SU-DHL-6 (cell line): ENCODE measurements at regions not wholly inside any gene's neighbourhood (a gene's known extent, or its start where the extent isn't known, plus 50 kb on each side); places are given as distances from the start of the nearest gene placed in this dataset.

ENCODE experiments used
- H2AFZ ChIP-seq: fragments of 200-600 bp; sonication (generic); 2 replicates; pipeline ENCODE4 v1.6.1; 2014; ENCODE audit warnings: low read depth, mild to moderate bottlenecking, moderate library complexity, mixed read lengths, antibody characterized with exemption, low read length; ENCODE audit not compliant: severe bottlenecking
- H3F3A ChIP-seq: fragments of 200-600 bp; shearing (Covaris generic); 2 replicates; pipeline ENCODE4 v1.6.0; 2016; ENCODE audit warnings: antibody characterized with exemption, mild to moderate bottlenecking; ENCODE audit not compliant: insufficient read depth
- H3K27ac ChIP-seq: fragments of 200-600 bp; sonication (generic); 2 replicates; pipeline ENCODE4 v1.5.1; 2016; ENCODE audit warnings: low read depth, mild to moderate bottlenecking, low read length, moderate library complexity, mixed read lengths
- H3K27me3 ChIP-seq: fragments of 200-600 bp; sonication (generic), shearing (Covaris generic); 2 replicates; pipeline ENCODE4 v1.6.0; 2014; ENCODE audit warnings: mild to moderate bottlenecking, low read length
- H3K36me3 ChIP-seq: fragments of 200-600 bp; sonication (generic); 2 replicates; pipeline ENCODE4 v1.6.1; 2014; ENCODE audit warnings: mild to moderate bottlenecking, low read length, mixed read lengths
- H3K4me2 ChIP-seq: fragments of 300-600, 200-600 bp; shearing (Covaris generic), sonication (generic); 2 replicates; pipeline ENCODE4 v1.6.0; 2014; ENCODE audit warnings: low read length, low read depth, mild to moderate bottlenecking; ENCODE audit not compliant: poor library complexity, severe bottlenecking
- H3K4me3 ChIP-seq: fragments of 200-600 bp; sonication (generic); 2 replicates; pipeline ENCODE4 v1.5.1; 2014; ENCODE audit warnings: antibody characterized with exemption, low read length, mild to moderate bottlenecking, mixed read lengths; ENCODE audit not compliant: insufficient read depth, poor library complexity, severe bottlenecking
- H3K79me2 ChIP-seq: fragments of 200-600 bp; sonication (generic); 2 replicates; pipeline ENCODE4 v1.6.1; 2014; ENCODE audit warnings: mild to moderate bottlenecking, low read length, moderate library complexity; ENCODE audit not compliant: insufficient read depth
- H3K9ac ChIP-seq: fragments of 200-600 bp; sonication (generic); 2 replicates; pipeline ENCODE4 v1.7.0; 2014; ENCODE audit warnings: mild to moderate bottlenecking, low read length
- H3K9me2 ChIP-seq: fragments of 200-600 bp; sonication (generic); replicated peaks from 2 replicates; pipeline ENCODE4 v1.6.1; 2014; ENCODE audit warnings: low read length; ENCODE audit not compliant: insufficient read depth
- H3K9me3 ChIP-seq: fragments of 200-600 bp; sonication (generic); 2 replicates; pipeline ENCODE4 v1.6.1; 2014; ENCODE audit warnings: low read length, mixed read lengths; ENCODE audit not compliant: insufficient read depth
- H4K20me1 ChIP-seq: fragments of 200-600 bp; sonication (generic); 2 replicates; pipeline ENCODE4 v1.6.1; 2014; ENCODE audit warnings: low read depth, mild to moderate bottlenecking, antibody characterized with exemption, low read length, moderate library complexity, mixed read lengths
- CTCF ChIP-seq: fragments of 200-600 bp; sonication (generic); IDR thresholded peaks from one replicate; pipeline ENCODE4 v1.5.1; 2017; ENCODE audit warnings: antibody characterized with exemption, mild to moderate bottlenecking, low read length, moderate library complexity; ENCODE audit not compliant: insufficient read depth, poor library complexity, severe bottlenecking
- EZH2phosphoT487 ChIP-seq: fragments of 200-600 bp; sonication (generic), shearing (Covaris generic); conservative IDR thresholded peaks from 2 replicates; pipeline ENCODE4 v1.6.1; 2018; ENCODE audit warnings: mild to moderate bottlenecking, antibody characterized with exemption, low read length, moderate library complexity, mixed read lengths

- Histone ChIP-seq H3K79me2 (no peaks in the 10 kb centered on the region), H3K9me3 (no peaks in the 10 kb centered on the region), H2AFZ (no peak overlapping the region), H4K20me1 (no peaks in the 10 kb centered on the region), H3F3A (no peaks in the 10 kb centered on the region), H3K27me3 (no peaks in the 10 kb centered on the region), H3K9me2 (no peaks in the 10 kb centered on the region), H3K27ac (no peak overlapping the region), H3K4me3 (no peak overlapping the region), H3K36me3 (no peaks in the 10 kb centered on the region), H3K9ac (no peak overlapping the region), H3K4me2 (no peak overlapping the region)
- TF ChIP-seq CTCF = no peak
- TF ChIP-seq EZH2phosphoT487 = no peak
Observed at GRCh38 chr13:54643863-54644262, 1615.2 kb downstream of the OLFM4 start.

GRCh38 chr13:54647275-54647674 lies 1618.7 kb downstream of the OLFM4 start:
- no peak overlapping the region for H3K27ac ChIP-seq
- H3K36me3 ChIP-seq = no peaks in the 10 kb centered on the region
- no peak overlapping the region for H3K4me3 ChIP-seq
- no peaks in the 10 kb centered on the region for H3K9me2 ChIP-seq
- TF ChIP-seq CTCF (no peak), EZH2phosphoT487 (no peak)
- no peak overlapping the region for H2AFZ ChIP-seq
- no peaks in the 10 kb centered on the region for H3K79me2 ChIP-seq
- H3F3A ChIP-seq = no peaks in the 10 kb centered on the region
- no peaks in the 10 kb centered on the region for H4K20me1 ChIP-seq
- no peak overlapping the region for H3K4me2 ChIP-seq
- no peaks in the 10 kb centered on the region for H3K27me3 ChIP-seq
- H3K9me3 ChIP-seq = 0 out of 2 replicates have a peak, but pooled peaks cover 2% of the 10 kb centered on the region
- H3K9ac ChIP-seq = no peak overlapping the region

GRCh38 chr13:54657588-54657987 lies 1629.0 kb downstream of the OLFM4 start:
- TF ChIP-seq EZH2phosphoT487 (no peak), CTCF (no peak)
- H3K9ac ChIP-seq = no peak overlapping the region
- H3K27me3 ChIP-seq = no peaks in the 10 kb centered on the region
- H3K36me3 ChIP-seq = no peaks in the 10 kb centered on the region
- no peaks in the 10 kb centered on the region for H3K9me2 ChIP-seq
- no peak overlapping the region for H3K4me3 ChIP-seq
- H3F3A ChIP-seq = no peaks in the 10 kb centered on the region
- no peaks in the 10 kb centered on the region for H3K79me2 ChIP-seq
- no peaks in the 10 kb centered on the region for H3K9me3 ChIP-seq
- no peaks in the 10 kb centered on the region for H4K20me1 ChIP-seq
- H3K4me2 ChIP-seq = no peak overlapping the region
- no peak overlapping the region for H2AFZ ChIP-seq
- H3K27ac ChIP-seq = no peak overlapping the region

GRCh38 chr13:54658771-54659170 lies 1630.2 kb downstream of the OLFM4 start:
- no peak for TF ChIP-seq CTCF
- TF ChIP-seq EZH2phosphoT487 = no peak
- Histone ChIP-seq H3K27me3 (no peaks in the 10 kb centered on the region), H4K20me1 (no peaks in the 10 kb centered on the region), H3K9me3 (no peaks in the 10 kb centered on the region), H3F3A (no peaks in the 10 kb centered on the region), H3K79me2 (no peaks in the 10 kb centered on the region), H3K4me3 (no peak overlapping the region), H3K27ac (no peak overlapping the region), H2AFZ (no peak overlapping the region), H3K36me3 (no peaks in the 10 kb centered on the region), H3K9me2 (no peaks in the 10 kb centered on the region), H3K9ac (no peak overlapping the region), H3K4me2 (no peak overlapping the region)
